ENCODE measurements at regions not wholly inside any gene's neighbourhood (a gene's known extent, or its start where the extent isn't known, plus 50 kb on each side); places are given as distances from the start of the nearest gene placed in this dataset.

GRCh38 chr13:95484052-95484451 is 68.5 kb upstream of the CLDN10 start:
- no peak overlapping the region for H2AK5ac ChIP-seq (ENCODE audit: insufficient read length, low read length)
- no peak overlapping the region for H3K23ac ChIP-seq (ENCODE audit: insufficient read length, low read depth, low read length)
- H3K56ac ChIP-seq (ENCODE audit: insufficient read length, low read depth, low read length), result no peak overlapping the region
- H3K79me1 ChIP-seq (ENCODE audit: insufficient read depth, low read depth, low read length, poor library complexity, severe bottlenecking), result no peaks in the 10 kb centered on the region
- Mint-ChIP-seq H3K9me3 (peaks cover 0 to 1% of the 10 kb centered on the region in 2 experiments; a peak in 1 of 5 replicates), H3K27ac (no peak overlapping the region), H3K27me3 (ENCODE audit: low read depth) (peaks cover 1% of the 10 kb centered on the region), H3K4me3 (no peak overlapping the region), H3K36me3 (ENCODE audit: insufficient read depth in 1 of 3, low read depth in 3 of 3) (no peaks in the 10 kb centered on the region), H3K4me1 (no peaks in the 10 kb centered on the region)
- no peak overlapping the region for H3K4me2 ChIP-seq (ENCODE audit: insufficient read depth, insufficient read length, low read length)
- no peak overlapping the region for H3T11ph ChIP-seq (ENCODE audit: low read length)
- H2BK12ac ChIP-seq (ENCODE audit: insufficient read length, low read depth, low read length), result no peak overlapping the region
- WGBS (ENCODE audit: extremely low coverage, insufficient read length, low lambda C conversion rate), result no CpG with 5 or more reads among the region's 1 CpG
- H4K20me1 ChIP-seq (ENCODE audit: control insufficient read depth, insufficient read depth, insufficient read length), result no peaks in the 10 kb centered on the region
- no peak overlapping the region for H4K8ac ChIP-seq (replicated peaks; ENCODE audit: insufficient read length, low read depth, low read length)
- no peak overlapping the region for H2AFZ ChIP-seq (ENCODE audit: low read length)
- DNase-seq, result no peak
- no peak overlapping the region for H4K5ac ChIP-seq (ENCODE audit: insufficient read length, low read depth, low read length)
- no peaks in the 10 kb centered on the region for H3K9me3 ChIP-seq (ENCODE audit: control insufficient read depth, low read depth, low read length)
- no peak overlapping the region for H2BK120ac ChIP-seq (ENCODE audit: low read depth, low read length, poor library complexity, severe bottlenecking)
- H3K4ac ChIP-seq (ENCODE audit: low read depth, low read length), result no peak overlapping the region
- H3K79me2 ChIP-seq (ENCODE audit: insufficient read depth, low read length), result no peaks in the 10 kb centered on the region
- H3K9ac ChIP-seq (ENCODE audit: extremely low read depth, insufficient read length, low read length), result no peak overlapping the region
- H3K27me3 ChIP-seq (ENCODE audit: insufficient read depth, low read length), result no peaks in the 10 kb centered on the region
- no peak overlapping the region for H3K14ac ChIP-seq (ENCODE audit: insufficient read depth, low read length)
- no peak overlapping the region for H2BK5ac ChIP-seq (ENCODE audit: insufficient read length, low read length)
- H3K23me2 ChIP-seq (ENCODE audit: insufficient read length, low read depth, low read length, poor library complexity, severe bottlenecking), result no peaks in the 10 kb centered on the region
- no peak overlapping the region for H3K18ac ChIP-seq (ENCODE audit: insufficient read length, low read depth, low read length)
- no peaks in the 10 kb centered on the region for H3K4me1 ChIP-seq (ENCODE audit: insufficient read depth, low read length)
- no peak overlapping the region for H4K91ac ChIP-seq (ENCODE audit: insufficient read length, low read depth, low read length)
- H2BK15ac ChIP-seq (ENCODE audit: low read depth, low read length), result no peak overlapping the region
- no peak for TF ChIP-seq CTCF (conservative IDR thresholded peaks at IDR 0.05)
- no peak overlapping the region for H3K27ac ChIP-seq (ENCODE audit: insufficient read length, low read depth, low read length)
- H2BK20ac ChIP-seq (ENCODE audit: low read depth, low read length, poor library complexity, severe bottlenecking), result no peak overlapping the region

Data from H9 (cell line).